Activated CD4-positive, CD25-positive, alpha-beta regulatory T cell treated with anti-CD3 and anti-CD28 coated beads, Interleukin-2, amount 50 U/mL, for 24 hours (primary cell): ENCODE measurements at regions not wholly inside any gene's neighbourhood (a gene's known extent, or its start where the extent isn't known, plus 50 kb on each side); places are given as distances from the start of the nearest gene placed in this dataset.
"Not testable (repeated sequence)": the region's sequence is repeated elsewhere in the genome, so short reads cannot be mapped to it uniquely, and the experiment has no call there.

Source experiments
- ATAC-seq, 2 donors: fragments of 150-1000 bp; cut with Tn5 transposase; one replicate each; pipeline ENCODE4 v1.10.0; 2021; ENCODE audit warnings: mild to moderate bottlenecking in 1 of 2, moderate library complexity in 1 of 2

DNA sequence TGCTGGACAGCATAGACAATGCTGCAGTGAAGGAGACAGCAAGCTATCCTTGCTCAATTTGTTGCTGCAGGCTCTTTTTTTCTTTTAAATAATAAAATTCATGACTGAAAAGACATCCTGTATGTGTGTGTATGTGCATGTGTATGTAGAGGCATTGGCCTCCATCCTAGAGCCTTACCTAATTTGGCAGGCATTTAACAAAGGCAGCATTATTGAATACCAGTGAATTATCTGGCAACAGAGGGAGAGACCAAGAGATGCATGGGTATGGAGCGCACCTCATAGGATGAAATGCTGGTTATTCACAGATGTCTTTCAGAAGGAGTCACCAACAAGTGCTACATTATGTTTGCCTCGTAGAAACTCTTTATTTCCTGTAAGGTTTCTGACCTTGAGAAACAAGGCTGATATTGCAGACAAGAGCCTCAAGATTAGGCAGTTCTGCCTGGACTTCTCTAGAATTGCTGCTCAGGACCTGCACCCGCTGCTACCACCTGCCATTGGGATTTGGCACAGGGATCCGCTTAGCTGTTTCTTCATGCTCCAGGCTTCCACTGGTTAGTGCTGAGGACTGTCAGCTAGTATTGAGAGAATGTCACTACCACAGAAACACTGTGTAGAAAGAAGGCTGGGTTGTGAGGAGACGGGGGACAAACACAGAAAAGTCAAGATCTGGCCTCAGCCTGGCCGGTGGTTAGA lies 247.7 kb upstream of the RFX3 start:
- no peak for ATAC-seq

DNA sequence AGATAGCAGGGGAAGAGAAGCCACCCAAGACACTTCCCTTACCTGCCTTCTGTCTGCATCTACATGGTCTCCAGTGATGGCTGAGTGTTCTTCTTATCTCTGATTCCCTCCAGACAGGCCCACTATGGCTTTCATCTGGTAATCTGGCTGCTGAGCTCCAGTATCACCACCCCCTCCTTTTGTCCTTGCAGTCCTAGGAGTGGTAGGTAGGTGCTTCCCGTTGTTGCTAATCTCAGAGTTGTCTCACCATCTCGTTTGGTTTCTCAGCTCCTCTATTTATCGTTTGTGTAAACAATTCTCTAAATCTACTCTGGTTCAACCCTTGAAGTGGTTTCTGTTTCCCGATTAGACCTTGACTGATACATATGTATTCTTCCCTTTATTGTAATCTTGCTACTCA lies 243.8 kb upstream of the RFX3 start:
- no peak for ATAC-seq

DNA sequence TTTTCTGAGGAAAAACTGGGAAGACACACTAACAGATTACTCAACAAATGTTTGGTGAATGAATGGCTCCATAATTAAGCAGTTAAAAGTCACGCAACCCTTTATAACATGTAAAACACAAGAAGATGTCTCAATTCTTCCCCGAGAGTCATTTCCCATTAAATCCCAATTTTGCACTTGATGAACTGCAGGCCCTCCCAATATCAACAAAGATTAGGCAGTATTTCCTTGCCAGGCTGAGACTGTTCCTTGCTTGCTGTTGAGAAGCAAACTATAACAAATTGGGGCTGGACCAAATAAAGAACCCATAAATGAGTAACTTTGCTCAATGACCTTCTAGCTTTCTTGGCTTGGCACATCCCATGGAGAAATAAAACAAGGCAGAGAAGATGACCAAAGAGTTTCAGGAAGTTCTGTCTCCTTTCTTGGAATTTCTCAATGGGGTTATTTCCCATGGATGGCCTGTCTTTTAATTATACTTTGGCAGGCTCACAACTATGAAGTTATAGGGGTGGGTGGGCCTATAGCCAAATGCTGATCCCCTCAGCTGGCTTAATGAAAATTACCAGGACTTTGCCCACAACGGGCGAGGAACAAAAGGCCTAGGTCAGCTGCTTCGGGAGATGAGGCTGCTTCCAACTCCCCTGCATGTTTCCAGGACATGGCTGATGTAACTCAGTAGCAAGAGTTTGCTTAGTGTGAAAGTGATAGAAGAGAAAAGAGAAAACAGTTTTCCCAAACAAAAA lies 243.1 kb upstream of the RFX3 start:
- ATAC-seq = no peak

DNA sequence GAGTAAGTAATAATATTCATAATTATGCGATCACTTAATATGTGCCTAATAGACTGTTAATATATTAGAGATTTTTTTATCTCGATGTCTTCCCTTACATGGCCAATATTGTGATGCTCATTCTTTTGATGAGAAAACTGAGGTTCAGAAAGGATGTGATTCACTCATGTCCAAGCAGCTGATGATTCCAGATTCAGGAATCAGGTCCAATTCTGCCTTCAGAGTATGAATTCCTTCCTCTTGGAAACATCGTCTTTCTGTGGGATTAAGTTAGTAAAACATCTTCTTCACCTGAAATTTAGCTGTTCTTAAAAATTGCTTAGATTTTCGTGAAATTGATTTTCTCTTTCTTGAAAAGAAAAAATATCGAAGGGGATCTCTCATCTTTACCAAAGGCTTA lies 242.5 kb upstream of the RFX3 start:
- no peak for ATAC-seq

DNA sequence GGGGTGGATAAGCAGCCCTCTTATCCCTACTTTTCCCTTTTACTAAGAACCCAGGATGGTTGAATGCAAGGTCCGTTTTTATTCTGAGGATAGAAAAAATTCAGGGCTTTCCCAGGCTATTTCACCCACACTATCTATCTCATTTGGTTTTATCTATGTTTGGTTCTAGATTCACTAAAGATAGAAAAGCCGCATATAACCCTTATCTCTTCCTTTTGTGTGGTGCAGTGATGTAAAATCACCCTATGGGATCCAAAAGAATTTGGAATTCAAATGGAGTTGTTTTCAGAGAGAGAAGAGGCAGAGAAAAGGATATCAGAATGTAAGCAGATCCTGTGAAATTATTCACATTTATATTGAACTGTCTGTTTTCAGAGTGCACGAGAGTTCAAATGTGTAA lies 236.3 kb upstream of the RFX3 start:
- no peak for ATAC-seq

DNA sequence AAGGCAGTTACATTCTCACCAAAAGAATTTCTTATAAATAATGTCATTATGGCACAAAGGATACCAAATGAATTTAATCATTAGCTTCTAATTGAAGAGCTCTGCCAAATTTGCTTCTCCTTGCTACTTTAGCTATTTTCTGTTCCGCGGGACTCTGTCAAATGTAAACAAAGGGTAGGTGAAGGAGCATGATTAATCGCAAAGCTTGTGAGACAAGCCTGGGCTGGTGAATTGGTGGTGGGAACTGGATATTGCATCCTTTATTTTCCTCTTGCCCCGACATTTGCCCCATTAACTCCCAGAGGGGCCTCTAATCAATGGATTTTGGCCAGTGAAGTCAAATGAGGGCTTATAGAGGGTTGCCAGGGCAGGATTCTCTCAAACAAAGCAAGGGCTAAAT lies 234.2 kb upstream of the RFX3 start:
- ATAC-seq = no peak

DNA sequence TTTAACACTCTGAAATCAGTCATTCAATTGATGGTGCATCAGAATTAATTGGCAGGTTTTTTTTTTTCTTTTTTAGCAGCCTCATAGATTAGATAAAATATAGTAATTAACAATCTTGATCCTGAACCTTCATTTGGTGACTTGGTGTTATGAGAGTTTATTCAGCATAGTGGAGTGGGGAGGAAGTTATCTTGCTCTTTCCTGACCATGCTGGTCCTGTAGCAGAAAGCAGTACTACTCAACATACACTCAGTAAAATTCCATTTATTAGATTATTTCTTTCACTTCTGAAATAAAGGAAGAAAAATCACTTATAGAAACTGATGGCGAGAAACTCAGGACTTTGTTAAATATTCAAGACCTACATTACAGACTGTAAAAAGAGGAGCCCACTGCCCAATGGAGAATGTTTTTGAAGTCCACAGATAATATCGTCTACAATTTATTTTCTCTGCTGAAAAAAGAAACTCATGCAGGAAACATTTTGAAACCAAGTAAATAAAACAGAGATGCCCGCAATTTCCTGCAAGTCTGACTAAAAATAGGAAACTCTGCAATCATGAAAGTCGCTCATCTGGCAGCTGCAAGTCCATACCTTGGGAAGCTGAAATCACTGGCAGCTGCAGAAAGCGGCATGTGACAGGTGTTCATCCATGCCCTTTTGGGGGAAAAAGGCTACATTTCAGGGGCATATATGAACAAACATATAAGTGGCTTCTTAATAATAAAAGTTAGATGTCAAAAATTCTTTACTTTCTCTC lies 233.2 kb upstream of the RFX3 start:
- ATAC-seq = no peak

DNA sequence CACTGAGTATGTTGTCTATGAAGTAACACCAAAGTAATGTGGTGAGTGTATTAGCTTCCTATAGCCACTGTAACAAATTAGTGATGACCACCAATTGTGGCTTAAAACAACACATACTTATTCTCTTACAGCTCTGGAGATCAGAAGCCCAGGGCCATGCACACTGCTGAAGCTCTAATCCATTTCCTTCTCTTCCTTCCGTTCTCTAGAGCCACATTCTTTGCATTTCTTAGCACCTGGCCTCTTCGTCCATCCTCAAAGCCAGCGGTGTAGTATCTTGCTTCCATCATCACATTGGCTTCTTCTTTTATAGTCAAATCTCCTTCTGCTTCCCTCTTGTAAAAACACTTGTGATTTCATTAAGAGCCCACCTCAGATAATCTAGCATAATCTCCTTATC lies 230.3 kb upstream of the RFX3 start:
- ATAC-seq = no peak

DNA sequence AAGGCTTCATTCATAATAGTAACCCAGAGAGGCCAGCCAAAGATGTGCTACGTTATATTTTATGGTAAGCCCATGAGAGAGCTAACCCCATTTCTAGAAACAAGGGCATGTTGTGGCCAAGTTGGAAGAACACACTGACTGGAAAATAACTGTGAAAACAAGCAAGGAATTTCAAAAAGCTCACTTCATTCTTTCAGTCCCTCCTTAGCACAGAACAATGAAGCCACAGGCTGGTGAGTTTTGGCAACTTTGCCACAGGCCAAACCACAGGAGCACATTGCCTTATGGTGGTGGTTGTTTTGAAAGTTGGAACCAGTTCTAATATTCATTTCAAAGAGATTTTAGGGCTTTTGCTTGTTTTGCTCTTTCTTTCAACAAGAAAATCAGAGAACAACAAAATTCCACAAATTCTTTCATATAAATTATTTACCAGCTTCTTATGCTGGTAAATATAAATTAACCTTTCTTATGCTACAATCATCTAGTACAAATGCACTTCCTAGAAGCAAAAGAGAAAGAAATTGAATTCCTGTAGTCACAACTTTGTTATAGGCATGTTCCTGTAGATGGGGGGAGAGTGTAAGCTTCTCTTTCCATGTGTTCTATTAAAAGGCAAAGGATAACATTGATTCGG lies 225.4 kb upstream of the RFX3 start:
- no peak for ATAC-seq

DNA sequence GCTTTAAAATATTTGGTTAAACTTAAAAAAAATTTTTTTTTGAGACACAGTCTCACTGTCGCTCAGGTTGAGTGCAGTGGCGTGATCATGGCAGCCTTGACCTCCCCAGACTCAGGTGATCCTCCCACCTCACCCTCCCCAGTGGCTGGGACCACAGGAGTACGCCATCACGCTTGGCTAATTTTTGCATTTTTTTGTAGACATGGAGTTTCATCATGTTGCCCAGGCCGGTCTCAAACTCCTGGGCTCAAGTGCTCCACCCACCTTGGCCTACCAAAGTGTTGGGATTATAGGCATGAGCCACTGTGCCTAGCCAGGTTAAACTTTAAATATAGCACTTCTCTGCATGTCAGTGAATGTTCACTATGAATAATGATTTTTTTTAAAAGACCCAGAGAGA lies 224.5 kb upstream of the RFX3 start:
- no peak for ATAC-seq

DNA sequence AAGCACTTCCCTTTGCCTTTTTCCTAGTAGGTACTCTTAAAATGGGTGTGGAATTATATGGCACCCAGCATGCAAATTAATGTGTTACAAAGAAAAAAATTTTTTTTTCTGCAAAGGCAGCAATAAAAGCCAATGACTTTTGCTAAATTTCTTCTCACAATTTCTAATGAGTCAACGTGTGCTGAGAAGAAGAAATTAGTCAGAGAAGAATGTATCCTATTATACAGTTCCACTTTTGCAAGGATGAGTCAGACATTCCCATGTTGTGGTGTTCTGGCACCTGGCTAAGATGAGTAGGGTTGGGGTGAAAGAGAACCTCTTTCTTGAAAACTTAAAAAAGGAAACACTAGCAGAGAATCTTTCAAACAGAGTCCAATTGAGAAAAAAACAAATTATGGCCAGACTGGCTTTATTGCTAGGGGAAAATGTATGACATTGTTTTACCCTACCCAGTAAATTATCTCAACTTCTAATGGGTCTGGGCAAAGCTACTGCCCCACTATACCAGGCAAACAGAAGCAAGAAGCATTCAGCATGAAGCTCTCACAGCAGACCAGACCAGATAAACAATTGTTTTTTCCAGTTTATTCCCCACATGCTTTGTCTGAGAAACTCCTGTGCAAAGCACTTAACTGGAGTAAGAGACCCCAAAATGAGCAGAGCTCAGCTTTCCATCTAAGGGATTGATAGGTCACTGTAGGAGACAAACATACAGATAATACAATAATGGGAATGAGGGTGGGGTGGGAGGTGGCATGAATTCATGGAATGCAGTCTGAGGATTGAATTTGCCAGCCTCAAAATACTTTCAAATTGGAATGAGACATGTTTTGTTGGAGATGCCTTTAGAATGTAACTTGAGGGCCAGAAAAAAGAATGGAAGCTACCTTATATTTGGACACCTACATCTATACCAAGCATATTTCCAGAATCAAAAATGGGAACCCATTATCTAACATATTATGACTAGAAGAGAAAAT lies 220.8 kb upstream of the RFX3 start:
- ATAC-seq = peak; percentile 97 to 98

DNA sequence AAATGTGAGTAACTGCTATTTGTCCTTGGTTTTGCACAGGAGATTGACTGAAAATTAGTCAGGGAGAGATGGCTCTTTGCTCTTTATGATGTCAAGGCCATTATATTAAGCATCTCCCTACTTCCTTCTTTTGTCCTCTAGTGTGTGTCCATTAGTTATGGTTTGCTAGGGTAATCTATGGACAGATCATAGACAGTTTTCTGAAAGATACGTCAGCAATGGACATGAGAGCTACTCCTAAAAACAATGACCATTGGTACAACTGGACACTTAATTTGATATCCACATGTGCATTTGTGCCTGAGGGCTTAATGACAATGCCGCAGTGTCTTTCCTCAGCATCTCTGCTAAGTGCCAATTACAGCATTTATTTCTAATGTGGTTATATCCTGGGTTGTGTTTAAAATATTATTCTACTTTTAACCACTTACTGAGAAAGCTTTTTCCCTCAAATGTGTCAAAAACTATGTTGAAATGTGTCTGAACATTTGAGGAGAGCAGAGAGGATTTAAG lies 218.2 kb upstream of the RFX3 start:
- ATAC-seq = no peak

DNA sequence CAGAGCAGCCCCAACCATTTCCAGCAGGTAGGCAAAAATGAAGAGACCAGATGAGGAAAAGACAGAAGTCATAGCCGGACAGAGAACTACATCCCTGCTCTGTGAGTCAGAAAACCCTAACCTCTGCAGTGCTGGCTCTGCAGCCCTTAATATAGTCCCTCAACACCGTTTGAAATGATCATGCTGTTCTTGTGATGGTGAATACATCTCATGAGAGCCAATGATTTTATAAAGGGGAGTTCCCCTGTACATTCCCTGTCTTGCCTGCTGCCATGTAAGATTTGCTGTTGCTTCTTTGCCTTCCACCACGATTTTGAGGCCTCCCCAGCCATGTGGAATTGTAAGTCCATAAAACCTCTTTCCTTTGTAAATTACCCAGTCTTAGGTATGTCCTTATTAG lies 216.8 kb upstream of the RFX3 start:
- ATAC-seq = no peak

DNA sequence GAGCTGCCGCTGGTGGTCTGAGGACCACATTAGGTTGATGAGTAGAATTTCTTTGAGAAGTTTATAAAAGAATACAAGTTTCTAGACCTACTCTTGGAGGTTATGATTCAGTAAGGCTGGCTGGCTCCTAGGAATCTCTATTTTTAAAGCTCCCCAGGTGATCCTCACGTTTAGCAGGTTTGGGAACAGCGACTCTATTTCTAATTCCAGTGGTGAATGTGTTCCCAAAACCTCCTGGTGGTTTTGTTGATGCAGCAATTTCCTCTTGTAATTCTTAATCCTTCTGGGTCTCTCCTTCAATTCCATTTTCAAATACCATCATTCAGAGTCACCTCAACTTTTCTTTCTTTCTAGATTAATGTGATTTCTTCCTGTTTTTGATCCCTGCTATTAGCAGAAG lies 215.9 kb upstream of the RFX3 start:
- ATAC-seq = no peak

DNA sequence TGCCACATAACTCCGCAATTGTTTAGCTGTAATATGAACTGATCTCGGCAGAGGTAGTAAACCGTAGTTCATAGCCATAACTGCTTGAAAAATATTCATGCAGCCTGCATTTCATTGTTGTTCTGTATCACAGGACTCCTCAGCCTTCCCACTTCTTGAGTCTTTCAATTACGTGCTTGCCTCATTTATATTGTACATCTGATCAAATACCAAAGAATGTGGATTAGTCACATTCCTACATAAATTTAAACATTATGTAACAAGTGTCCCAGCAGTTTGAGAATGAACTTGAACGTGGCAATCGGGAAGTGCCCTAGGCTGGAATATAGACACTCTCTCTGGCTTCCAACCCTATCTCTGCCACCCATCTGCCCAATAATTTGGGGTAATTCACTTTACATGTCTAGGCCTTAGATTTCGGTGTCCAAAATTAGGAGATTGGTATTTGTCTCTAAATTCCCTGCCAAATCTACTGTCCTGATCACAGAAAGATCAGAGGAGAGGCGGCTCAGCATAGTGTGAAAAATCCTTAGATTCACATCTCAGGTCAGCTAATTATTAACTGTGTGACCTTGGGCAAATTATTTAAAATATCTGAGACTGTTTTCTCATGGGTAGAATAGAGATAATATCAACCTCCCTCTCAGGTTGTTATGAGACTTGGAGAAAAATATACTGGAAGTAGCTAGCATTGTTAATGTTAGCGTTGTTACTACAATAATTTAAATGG lies 215.1 kb upstream of the RFX3 start:
- ATAC-seq = no peak

DNA sequence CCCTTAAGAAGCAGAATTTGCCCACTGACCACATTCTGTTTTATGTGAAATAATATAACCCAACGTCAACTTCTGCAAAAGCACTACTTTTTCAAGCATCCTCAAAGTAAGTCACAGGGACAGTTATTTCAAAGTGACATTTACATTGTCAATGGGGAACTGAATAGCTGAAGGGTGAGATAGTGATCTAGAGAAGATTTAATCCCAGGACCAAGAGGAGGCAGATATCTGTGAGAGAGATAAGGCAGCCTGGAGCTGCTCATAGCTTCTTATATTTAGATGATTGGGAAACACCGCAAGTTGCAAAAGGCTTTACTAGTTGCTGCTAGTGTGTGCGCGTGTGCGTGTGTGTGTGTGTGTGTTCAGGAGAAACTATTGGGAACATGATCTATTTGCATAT lies 210.4 kb upstream of the RFX3 start:
- no peak for ATAC-seq

DNA sequence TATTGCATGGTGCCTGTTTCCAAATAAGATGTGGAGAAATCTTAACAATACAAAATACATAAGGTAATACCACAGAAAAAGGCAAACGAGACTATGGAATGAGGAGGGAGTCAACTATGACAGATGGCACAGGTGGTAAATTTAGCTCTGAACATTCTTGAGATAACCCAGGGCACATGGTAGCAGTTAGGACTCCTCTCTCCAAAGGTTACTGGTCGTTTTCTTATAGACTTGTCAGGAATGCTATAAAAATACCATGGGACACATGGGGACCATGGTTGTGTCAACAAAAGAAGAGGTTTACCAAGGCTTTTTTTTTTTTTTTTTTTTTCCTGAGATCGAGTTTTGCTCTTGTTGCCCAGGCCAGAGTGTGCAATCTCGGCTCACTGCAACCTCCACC lies 209.4 kb upstream of the RFX3 start:
- ATAC-seq = no peak

DNA sequence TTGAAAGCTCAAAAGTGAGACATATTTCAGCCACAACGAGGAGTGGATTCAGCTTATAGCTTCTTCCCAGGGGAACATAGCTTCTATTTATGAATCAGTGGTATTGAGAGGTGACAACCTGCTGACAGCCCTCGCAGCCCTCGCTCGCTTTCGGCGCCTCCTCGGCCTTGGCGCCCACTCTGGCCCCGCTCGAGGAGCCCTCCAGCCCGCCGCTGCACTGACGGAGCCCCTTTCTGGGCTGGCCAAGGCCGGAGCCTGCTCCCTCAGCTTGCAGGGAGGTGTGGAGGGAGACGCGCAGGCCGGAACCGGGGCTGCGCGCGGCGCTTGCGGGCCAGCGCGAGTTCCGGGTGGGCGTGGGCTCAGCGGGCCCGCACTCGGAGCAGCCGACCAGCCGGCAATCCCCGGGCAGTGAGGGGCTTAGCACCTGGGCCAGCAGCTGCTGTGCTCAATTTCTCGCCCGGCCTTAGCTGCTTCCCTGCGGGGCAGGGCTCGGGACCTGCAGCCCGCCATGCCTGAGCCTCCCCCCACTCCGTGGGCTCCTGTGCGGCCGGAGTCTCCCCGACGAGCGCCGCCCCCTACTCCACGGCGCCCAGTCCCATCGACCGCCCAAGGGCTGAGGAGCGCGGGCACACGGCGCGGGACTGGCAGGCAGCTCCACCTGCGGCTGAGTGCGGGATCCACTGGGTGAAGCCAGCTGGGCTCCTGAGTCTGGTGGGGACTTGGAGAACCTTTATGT lies 207.9 kb upstream of the RFX3 start:
- ATAC-seq = not testable (repeated sequence)

DNA sequence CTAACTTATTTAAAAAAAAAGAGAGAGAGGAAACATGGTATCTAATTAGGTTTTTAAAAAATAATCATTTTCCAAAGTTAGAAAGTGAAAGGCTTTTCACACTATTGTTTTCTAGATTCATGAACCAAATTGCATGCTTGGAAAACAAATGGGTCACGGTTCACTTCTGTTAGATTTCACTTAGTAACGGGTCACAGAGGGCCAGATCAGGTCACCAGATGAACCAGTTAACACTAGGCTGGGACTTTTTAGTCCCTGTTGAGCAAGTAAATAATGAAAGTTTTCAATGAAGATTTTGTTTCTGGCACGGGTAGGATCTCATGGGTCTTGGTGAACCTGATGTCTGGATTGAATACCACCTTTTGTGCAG lies 207.2 kb upstream of the RFX3 start:
- no peak for ATAC-seq
